Esophagus (tissue), 2 donors: ENCODE measurements at regions not wholly inside any gene's neighbourhood (a gene's known extent, or its start where the extent isn't known, plus 50 kb on each side); places are given as distances from the start of the nearest gene placed in this dataset.

Source experiments
- H3K27ac ChIP-seq, 2 donors: one replicate each; pipeline ENCODE4 v1.5.1; 2013; ENCODE audit warnings: low read depth in 2 of 2, mild to moderate bottlenecking in 2 of 2, inconsistent platforms in 1 of 2, low read length in 1 of 2, moderate library complexity in 1 of 2
- H3K27me3 ChIP-seq, 2 donors: one replicate each; pipeline ENCODE4 v1.6.1; 2013; ENCODE audit warnings: low read length in 2 of 2, control low read depth in 1 of 2, mild to moderate bottlenecking in 1 of 2; ENCODE audit not compliant: insufficient read depth in 2 of 2, control insufficient read depth in 1 of 2
- H3K36me3 ChIP-seq, 2 donors: one replicate each; pipeline ENCODE4 v1.6.1; 2013; ENCODE audit warnings: low read length in 1 of 2; ENCODE audit not compliant: control insufficient read depth in 2 of 2, insufficient read depth in 2 of 2
- H3K4me1 ChIP-seq, 2 donors: one replicate each; pipeline ENCODE4 v1.6.1; 2013; ENCODE audit warnings: low read length in 1 of 2; ENCODE audit not compliant: control insufficient read depth in 2 of 2, insufficient read depth in 2 of 2
- H3K4me3 ChIP-seq, 2 donors: one replicate each; pipeline ENCODE4 v1.5.1; 2013; ENCODE audit warnings: low read length in 2 of 2, mild to moderate bottlenecking in 2 of 2, low read depth in 1 of 2, moderate library complexity in 1 of 2
- H3K9me3 ChIP-seq, 2 donors: one replicate each; pipeline ENCODE4 v1.6.1; 2013; ENCODE audit warnings: mild to moderate bottlenecking in 2 of 2, low read depth in 1 of 2, low read length in 1 of 2, moderate library complexity in 1 of 2; ENCODE audit not compliant: control insufficient read depth in 2 of 2, insufficient read depth in 1 of 2
- WGBS, 2 donors: extraction: QIAGEN DNeasy Blood & Tissue Kit; methylation state at CpG; one replicate each; pipeline ENCODE4 v1.1.7; 2013; 5-methylcytosine and 5-hydroxymethylcytosine counted together
- donor health status: healthy with polysubstance abuse.
- donor health status: Bipolar disorder and iron deficiency.

DNA sequence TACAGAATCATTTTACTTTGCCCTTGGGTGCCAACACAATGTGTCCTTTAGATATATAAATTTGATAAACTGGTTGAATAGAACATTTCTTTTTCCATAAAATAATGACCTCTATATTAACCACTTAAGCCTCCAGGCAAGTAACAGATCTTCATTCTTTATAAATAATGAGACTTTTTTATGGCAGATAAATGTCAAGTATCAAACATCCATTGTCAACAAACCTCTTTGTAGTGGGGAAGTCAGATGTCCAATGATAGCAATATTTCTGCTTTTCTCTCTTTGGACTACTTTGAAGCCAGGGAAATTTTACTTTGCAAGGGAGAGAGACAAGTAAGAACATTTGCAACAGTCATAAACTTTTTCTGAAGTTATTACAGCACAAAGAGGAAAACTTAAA, 841.2 kb downstream of the CDH8 start:
- Histone ChIP-seq H3K9me3 (no peaks in the 10 kb centered on the region), H3K36me3 (no peaks in the 10 kb centered on the region), H3K27ac (no peak overlapping the region), H3K4me1 (no peaks in the 10 kb centered on the region), H3K4me3 (no peak overlapping the region), H3K27me3 (no peaks in the 10 kb centered on the region)

DNA sequence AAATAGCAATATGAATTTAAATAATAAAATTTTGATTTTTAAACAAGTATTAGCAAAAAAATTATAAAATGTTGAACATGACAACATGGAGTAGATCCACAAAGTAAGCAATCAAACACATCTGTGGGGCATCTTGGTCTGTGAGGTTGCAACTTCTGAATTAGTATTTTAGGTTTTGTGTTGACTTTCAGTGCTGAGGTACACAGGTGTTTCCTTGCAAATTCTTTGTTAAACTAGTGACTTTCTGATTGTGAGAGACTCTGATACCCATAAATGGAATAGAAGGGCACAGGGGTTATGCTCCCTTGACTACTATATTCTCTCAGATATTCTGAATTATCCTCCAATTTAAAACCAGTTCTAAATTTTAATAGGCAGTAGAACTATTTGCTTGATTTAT, 841.7 kb downstream of the CDH8 start:
- no peak overlapping the region for H3K27ac ChIP-seq
- H3K4me3 ChIP-seq = no peak overlapping the region
- H3K4me1 ChIP-seq = no peaks in the 10 kb centered on the region
- no peaks in the 10 kb centered on the region for H3K9me3 ChIP-seq
- no peaks in the 10 kb centered on the region for H3K36me3 ChIP-seq
- H3K27me3 ChIP-seq = no peaks in the 10 kb centered on the region

DNA sequence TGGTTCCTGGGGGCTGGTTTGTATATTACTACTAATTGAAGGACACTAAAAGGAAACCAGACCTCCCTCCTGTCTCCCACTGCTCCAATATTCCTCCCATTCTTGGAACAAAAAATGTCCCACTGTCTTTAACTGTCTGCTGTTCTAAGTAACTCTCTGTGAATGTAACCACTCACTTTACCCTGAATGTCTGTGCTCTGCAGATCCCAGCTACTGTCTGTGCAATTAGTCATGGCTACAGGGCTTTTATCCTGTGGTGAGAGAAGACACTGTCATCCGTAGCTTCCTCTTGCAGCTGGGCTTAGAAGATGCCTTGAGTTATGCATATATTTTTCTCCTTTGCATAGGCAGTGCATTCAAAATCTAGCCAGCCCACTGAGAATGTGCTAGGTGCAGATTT, 853.8 kb downstream of the CDH8 start:
- no peaks in the 10 kb centered on the region for H3K27me3 ChIP-seq
- no peaks in the 10 kb centered on the region for H3K4me1 ChIP-seq
- H3K4me3 ChIP-seq = no peak overlapping the region
- no peak overlapping the region for H3K27ac ChIP-seq
- no peaks in the 10 kb centered on the region for H3K9me3 ChIP-seq
- H3K36me3 ChIP-seq = no peaks in the 10 kb centered on the region
- 61 to 64% methylated on average over 1 of the region's 1 CpG for WGBS, 2 donors

DNA sequence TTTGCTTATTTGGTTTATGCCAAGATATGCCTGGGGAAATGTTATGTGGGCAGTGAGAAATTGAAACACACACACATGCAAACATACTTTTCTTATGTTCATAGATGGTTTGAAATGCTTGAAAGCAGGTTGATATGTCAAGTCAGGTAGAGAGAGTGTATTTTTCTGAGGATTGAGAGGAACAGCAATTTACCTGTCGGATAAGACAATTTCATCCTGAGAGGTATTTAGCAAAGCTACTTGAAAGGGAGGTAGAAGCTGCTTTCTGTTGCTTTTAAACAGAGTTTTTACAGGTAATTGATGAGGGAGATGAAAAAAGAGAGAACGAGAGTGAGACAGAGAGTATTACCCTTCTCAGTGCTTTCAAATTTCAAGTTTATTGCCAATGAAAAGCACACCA, 854.3 kb downstream of the CDH8 start:
- H3K4me1 ChIP-seq = no peaks in the 10 kb centered on the region
- no peak overlapping the region for H3K4me3 ChIP-seq
- H3K9me3 ChIP-seq = no peaks in the 10 kb centered on the region
- WGBS, 2 donors = 73 to 74% methylated on average over 2 of the region's 2 CpGs
- H3K27ac ChIP-seq = no peak overlapping the region
- H3K36me3 ChIP-seq = no peaks in the 10 kb centered on the region
- no peaks in the 10 kb centered on the region for H3K27me3 ChIP-seq

DNA sequence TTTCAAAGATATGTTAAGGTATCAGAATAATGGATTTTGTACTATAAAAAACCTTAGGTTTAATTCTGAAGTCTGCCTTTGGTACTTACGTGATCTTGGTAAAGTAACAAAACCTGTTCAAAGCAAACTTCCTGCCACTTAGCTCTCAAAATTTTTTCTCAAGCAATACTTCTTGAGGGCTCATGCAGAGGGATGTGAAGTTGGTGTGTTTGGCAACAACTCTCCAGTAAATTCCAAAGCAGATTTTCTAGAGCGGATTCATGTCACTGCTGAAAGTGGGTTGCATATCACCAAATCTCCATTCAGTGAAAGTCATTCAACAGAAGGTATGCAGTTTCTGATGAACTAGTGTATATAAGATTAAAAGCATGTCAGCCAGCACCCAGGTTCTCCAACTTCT, 856.7 kb downstream of the CDH8 start:
- H3K4me3 ChIP-seq = no peak overlapping the region
- no peaks in the 10 kb centered on the region for H3K27me3 ChIP-seq
- H3K4me1 ChIP-seq = no peaks in the 10 kb centered on the region
- no peak overlapping the region for H3K27ac ChIP-seq
- no peaks in the 10 kb centered on the region for H3K9me3 ChIP-seq
- no peaks in the 10 kb centered on the region for H3K36me3 ChIP-seq
- WGBS, 2 donors = 83% methylated on average over 2 of the region's 2 CpGs

DNA sequence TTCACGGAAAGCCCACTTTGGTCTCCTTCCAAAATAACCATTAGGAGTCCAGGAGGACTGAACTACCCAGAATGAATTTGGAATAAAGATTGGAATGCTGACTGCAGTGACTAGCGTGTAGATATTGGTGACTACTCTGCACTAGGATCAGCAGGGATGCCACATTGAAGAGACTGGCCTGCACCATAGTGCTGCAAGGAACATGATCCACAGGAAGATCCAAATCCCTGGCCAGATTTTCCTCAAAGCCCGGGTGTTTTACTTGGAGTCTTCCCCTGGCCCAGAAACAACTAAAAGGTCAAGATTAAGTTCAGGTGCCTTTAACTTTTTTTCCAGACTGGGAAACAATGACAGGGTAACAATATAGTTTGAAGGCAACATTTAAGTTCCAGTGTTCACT, 870.4 kb downstream of the CDH8 start:
- Histone ChIP-seq H3K27me3 (no peaks in the 10 kb centered on the region), H3K4me1 (no peaks in the 10 kb centered on the region), H3K36me3 (no peaks in the 10 kb centered on the region), H3K9me3 (no peaks in the 10 kb centered on the region), H3K4me3 (no peak overlapping the region), H3K27ac (no peak overlapping the region)
- WGBS, 2 donors = 81% methylated on average over 3 of the region's 3 CpGs

DNA sequence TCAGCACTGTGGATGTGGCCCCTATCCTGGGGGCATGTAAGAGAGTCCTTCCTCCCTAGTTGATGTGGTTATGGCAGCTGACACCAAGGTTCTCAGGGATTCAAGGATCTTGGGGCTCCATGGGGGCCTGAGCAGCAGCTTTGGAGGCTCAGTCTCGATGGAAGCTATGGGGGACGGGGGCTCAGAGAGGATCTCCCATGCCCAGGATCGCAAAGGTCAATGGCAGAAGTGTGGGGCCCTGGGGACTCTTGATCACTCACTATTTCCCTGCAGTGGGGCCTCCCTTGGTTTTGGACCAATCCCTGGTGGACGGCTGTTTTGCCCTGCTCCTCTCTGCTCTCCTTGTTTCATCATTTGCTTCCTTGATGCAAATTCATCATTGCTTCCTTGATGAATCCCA, 885.9 kb downstream of the CDH8 start:
- H3K4me3 ChIP-seq = no peak overlapping the region
- no peak overlapping the region for H3K27ac ChIP-seq
- WGBS, 2 donors = 78 to 81% methylated on average over 4 of the region's 4 CpGs
- H3K36me3 ChIP-seq = no peaks in the 10 kb centered on the region
- peaks cover 3 to 7% of the 10 kb centered on the region in 2 donors for H3K9me3 ChIP-seq
- H3K27me3 ChIP-seq = no peaks in the 10 kb centered on the region
- no peaks in the 10 kb centered on the region for H3K4me1 ChIP-seq

DNA sequence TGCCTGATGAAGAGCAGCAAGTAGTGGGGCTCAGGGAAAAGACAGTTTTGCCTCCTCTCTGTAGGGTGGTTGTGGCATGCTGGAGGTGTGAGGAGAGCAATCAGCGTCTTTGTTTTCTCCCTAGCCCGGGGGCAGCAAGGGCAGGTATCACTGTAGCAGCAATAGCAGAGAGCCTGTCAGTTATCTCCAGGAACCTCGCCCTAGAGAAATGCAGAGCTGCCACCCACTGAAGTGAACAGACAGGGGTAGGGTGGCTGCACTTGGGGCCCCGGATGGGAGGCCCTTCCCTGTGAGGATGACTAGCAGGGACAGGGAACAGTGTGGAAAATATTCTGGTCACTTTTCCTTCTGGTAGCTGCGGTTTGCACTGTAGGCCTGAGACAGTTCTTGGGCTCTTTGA, 886.5 kb downstream of the CDH8 start:
- no peaks in the 10 kb centered on the region for H3K27me3 ChIP-seq
- H3K36me3 ChIP-seq = no peaks in the 10 kb centered on the region
- peaks cover 3 to 7% of the 10 kb centered on the region in 2 donors for H3K9me3 ChIP-seq
- WGBS, 2 donors = 71 to 77% methylated on average over 5 of the region's 5 CpGs
- no peak overlapping the region for H3K4me3 ChIP-seq
- H3K27ac ChIP-seq = no peak overlapping the region
- H3K4me1 ChIP-seq = no peaks in the 10 kb centered on the region

DNA sequence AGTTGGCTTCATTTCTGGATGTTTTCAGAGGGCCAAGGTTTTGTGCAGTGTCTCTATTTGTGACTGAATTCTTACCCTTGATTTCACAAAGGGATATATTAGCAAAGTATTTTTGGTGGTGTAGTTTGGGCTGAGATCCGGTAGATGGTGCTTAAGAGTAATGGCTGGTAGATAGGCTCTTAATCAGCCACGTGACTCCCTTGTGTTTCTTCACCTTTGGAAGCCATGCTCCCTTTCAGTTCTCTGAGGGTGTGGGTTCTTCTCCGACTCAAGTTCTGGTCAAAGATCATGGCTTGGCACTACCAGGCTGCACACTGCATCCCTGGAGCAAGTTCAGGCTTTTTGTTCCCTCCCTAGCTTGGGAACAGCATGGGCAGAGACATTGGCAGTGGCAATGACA, 887.3 kb downstream of the CDH8 start:
- 70 to 72% methylated on average over 3 of the region's 3 CpGs for WGBS, 2 donors
- Histone ChIP-seq H3K27me3 (no peaks in the 10 kb centered on the region), H3K4me1 (no peaks in the 10 kb centered on the region), H3K36me3 (no peaks in the 10 kb centered on the region), H3K9me3 (peaks cover 3 to 7% of the 10 kb centered on the region in 2 donors), H3K4me3 (no peak overlapping the region), H3K27ac (no peak overlapping the region)

DNA sequence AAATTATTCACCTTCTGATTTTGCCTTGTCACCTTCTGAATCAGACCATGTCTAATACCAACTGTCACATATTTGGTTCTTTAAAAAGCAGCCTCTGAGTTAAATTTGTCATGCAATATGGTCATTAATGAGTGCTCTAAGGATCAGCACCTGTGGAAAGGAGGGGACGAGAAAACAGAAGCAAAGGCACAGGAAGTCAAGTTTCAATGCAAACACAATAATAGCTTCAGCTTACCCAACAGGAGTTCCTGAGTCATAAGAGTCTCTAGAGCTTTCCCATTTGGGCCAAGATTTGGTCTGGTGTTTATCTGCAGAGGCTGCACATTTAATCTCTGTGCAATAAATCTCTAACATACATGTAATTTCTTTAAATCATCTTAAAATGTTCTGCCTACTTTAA, 889.8 kb downstream of the CDH8 start:
- H3K4me3 ChIP-seq = no peak overlapping the region
- no peak overlapping the region for H3K27ac ChIP-seq
- no peaks in the 10 kb centered on the region for H3K36me3 ChIP-seq
- WGBS, 2 donors = 51 to 56% methylated on average over 1 of the region's 1 CpG
- no peaks in the 10 kb centered on the region for H3K27me3 ChIP-seq
- H3K4me1 ChIP-seq = no peaks in the 10 kb centered on the region
- peaks cover 3 to 7% of the 10 kb centered on the region in 2 donors for H3K9me3 ChIP-seq
